ENCODE measurements at regions not wholly inside any gene's neighbourhood (a gene's known extent, or its start where the extent isn't known, plus 50 kb on each side); places are given as distances from the start of the nearest gene placed in this dataset.

DNA sequence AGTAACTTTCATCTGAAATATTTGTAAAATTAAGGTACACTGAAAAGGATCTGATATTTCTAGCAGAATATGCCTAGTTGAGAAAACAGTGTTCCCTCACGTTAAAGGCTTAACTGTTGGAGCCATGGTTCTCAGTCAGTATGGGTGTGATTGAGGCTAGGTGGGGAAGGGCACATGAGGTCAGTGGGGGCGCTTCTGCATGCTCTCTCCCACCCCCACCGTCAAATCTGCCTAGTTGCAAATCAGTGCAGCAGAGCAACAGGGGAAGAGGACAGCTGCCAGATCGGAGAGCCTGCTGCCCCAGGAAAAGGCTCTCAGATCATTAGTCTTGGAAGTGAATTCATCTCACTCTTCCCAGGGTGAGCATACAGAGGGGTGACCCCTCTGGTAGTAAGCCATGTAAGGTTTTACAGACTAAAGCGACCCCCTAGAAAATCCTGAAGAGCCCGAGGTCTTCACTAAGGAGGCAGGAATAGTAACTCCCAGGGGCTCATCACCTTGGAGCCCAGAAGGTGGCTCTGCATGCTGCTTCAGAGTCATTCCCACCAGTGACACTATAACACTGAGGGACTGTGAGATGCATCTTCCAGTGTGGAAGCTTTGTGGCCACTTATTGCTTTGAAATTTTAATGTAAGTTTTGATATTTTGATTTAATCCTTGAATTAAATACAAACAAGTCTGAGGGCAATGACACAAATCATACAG is 83.1 kb upstream of the BARHL2 start:
- Histone ChIP-seq H3K27me3 (ENCODE audit: control insufficient read depth in 2 of 2, insufficient read depth in 2 of 2, low read length in 2 of 2) (no peaks in the 10 kb centered on the region), H3K36me3 (ENCODE audit: control insufficient read depth in 2 of 2, extremely low read depth in 1 of 2, insufficient read depth in 2 of 2, low read length in 2 of 2) (no peaks in the 10 kb centered on the region), H3K9ac (replicated peaks; ENCODE audit: extremely low read depth, insufficient read depth, low read length) (no peak overlapping the region), H4K20me1 (replicated peaks; ENCODE audit: control insufficient read depth, extremely low read depth, insufficient read depth, low read length) (no peaks in the 10 kb centered on the region), H3K27ac (ENCODE audit: insufficient read depth, low read depth, low read length) (no peak overlapping the region), H3K4me1 (ENCODE audit: control insufficient read depth, extremely low read depth, insufficient read depth, low read length) (no peaks in the 10 kb centered on the region), H2AFZ (ENCODE audit: low read depth, low read length) (no peak overlapping the region), H3K4me3 (replicated peaks in 1 of 3; ENCODE audit: insufficient read depth in 1 of 3, low read depth in 1 of 3, low read length in 3 of 3) (no peak overlapping the region), H3K4me2 (ENCODE audit: insufficient read depth, low read length) (no peak overlapping the region), H3K79me2 (ENCODE audit: control insufficient read depth, insufficient read depth, low read length) (no peaks in the 10 kb centered on the region), H3K9me3 (replicated peaks; ENCODE audit: control insufficient read depth, insufficient read depth, low read length) (no peaks in the 10 kb centered on the region), H3K9me1 (replicated peaks; ENCODE audit: control insufficient read depth, extremely low read depth, insufficient read depth, low read length) (no peaks in the 10 kb centered on the region)
- no peak for FAIRE-seq
- CTCF ChIA-PET, result interaction anchor here (1.2 kb wide), 1 partner anchor 28 kb away, joined by 3 read pairs; no protein-coding TSS in a partner anchor
- POLR2A ChIA-PET, result no interaction called here
- no TSS peak for BruUV-seq (replicated peaks)
- dilution Hi-C loops (cut with MboI; ENCODE audit: extremely low pct_ligation_motif_present, low sequenced_read_pairs) (no loop called here), intact Hi-C loops (cut with micrococcal nuclease) (no loop called here)
- TF ChIP-seq CTCF (IDR thresholded peaks at IDR 0.05; ENCODE audit: extremely low read depth in 1 of 2, insufficient read depth in 1 of 2, low read depth in 1 of 2, low read length in 2 of 2), result no peak
- TF ChIP-seq FOS (IDR thresholded peaks at IDR 0.05; ENCODE audit: borderline replicate concordance, insufficient read depth, low read length), result no peak
- no peak for TF ChIP-seq POLR2A (IDR thresholded peaks at IDR 0.05; ENCODE audit: low read depth, low read length)
- TF ChIP-seq GATA2 (IDR thresholded peaks at IDR 0.05; ENCODE audit: insufficient read depth, insufficient read length, low read depth, low read length), result no peak
- no peak for TF ChIP-seq EZH2 (IDR thresholded peaks at IDR 0.05; ENCODE audit: borderline replicate concordance, low read depth, low read length, severe bottlenecking)
- TF ChIP-seq, protein P1, sequence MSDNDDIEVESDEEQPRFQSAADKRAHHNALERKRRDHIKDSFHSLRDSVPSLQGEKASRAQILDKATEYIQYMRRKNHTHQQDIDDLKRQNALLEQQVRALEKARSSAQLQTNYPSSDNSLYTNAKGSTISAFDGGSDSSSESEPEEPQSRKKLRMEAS (IDR thresholded peaks at IDR 0.05; ENCODE audit: insufficient read depth, insufficient read length), result no peak
- TF ChIP-seq JUN (IDR thresholded peaks at IDR 0.05; ENCODE audit: borderline replicate concordance, insufficient read depth, insufficient read length, low read depth), result no peak
- no peak for TF ChIP-seq POLR2AphosphoS5 (IDR thresholded peaks at IDR 0.05; ENCODE audit: insufficient read depth, low read depth, low read length)
- no peak for DNase-seq (ENCODE audit: low read depth, low spot score)
